ENCODE measurements at regions not wholly inside any gene's neighbourhood (a gene's known extent, or its start where the extent isn't known, plus 50 kb on each side); places are given as distances from the start of the nearest gene placed in this dataset.
"Not testable (repeated sequence)": the region's sequence is repeated elsewhere in the genome, so short reads cannot be mapped to it uniquely, and the experiment has no call there.

GRCh38 chr11:37474889-37475288 lies 876.9 kb upstream of the RAG2 start:
- DNase-seq = no peak

GRCh38 chr11:37468344-37468743 lies 870.3 kb upstream of the RAG2 start:
- DNase-seq = no peak

GRCh38 chr11:37465221-37465620 lies 867.2 kb upstream of the RAG2 start:
- DNase-seq = no peak

GRCh38 chr11:37459456-37459855 lies 861.4 kb upstream of the RAG2 start:
- no peak for DNase-seq

GRCh38 chr11:37456746-37457145 lies 858.7 kb upstream of the RAG2 start:
- DNase-seq = no peak

GRCh38 chr11:37451903-37452302 lies 853.9 kb upstream of the RAG2 start:
- DNase-seq = no peak

GRCh38 chr11:37450613-37451012 lies 852.6 kb upstream of the RAG2 start:
- DNase-seq = no peak

- DNase-seq = no peak
Observed at GRCh38 chr11:37449146-37449545, 851.1 kb upstream of the RAG2 start.

- DNase-seq = no peak
Observed at GRCh38 chr11:37442576-37442975, 844.5 kb upstream of the RAG2 start.

GRCh38 chr11:37431633-37432230 lies 833.7 kb upstream of the RAG2 start:
- DNase-seq = not testable (repeated sequence)

GRCh38 chr11:37430966-37431632 lies 833.1 kb upstream of the RAG2 start:
- DNase-seq = not testable (repeated sequence)

- DNase-seq = no peak
Observed at GRCh38 chr11:37422511-37422910, 824.5 kb upstream of the RAG2 start.

- no peak for DNase-seq
Observed at GRCh38 chr11:37411289-37411688, 813.3 kb upstream of the RAG2 start.

- no peak for DNase-seq
Observed at GRCh38 chr11:37409124-37409523, 811.1 kb upstream of the RAG2 start.

- no peak for DNase-seq
Observed at GRCh38 chr11:37407461-37407860, 809.4 kb upstream of the RAG2 start.

- no peak for DNase-seq
Observed at GRCh38 chr11:37406651-37407050, 808.6 kb upstream of the RAG2 start.

- DNase-seq = no peak
Observed at GRCh38 chr11:37404231-37404630, 806.2 kb upstream of the RAG2 start.

- no peak for DNase-seq
Observed at GRCh38 chr11:37402663-37403062, 804.6 kb upstream of the RAG2 start.

GRCh38 chr11:37394236-37394870 lies 796.3 kb upstream of the RAG2 start:
- no peak for DNase-seq

- no peak for DNase-seq
Observed at GRCh38 chr11:37391615-37392014, 793.6 kb upstream of the RAG2 start.

- DNase-seq = no peak
Observed at GRCh38 chr11:37390576-37391083, 792.6 kb upstream of the RAG2 start.

GRCh38 chr11:37378958-37379357 lies 780.9 kb upstream of the RAG2 start:
- DNase-seq = no peak

GRCh38 chr11:37372667-37373066 lies 774.6 kb upstream of the RAG2 start:
- no peak for DNase-seq

- no peak for DNase-seq
Observed at GRCh38 chr11:37371346-37371970, 773.4 kb upstream of the RAG2 start.

Data from CD4-positive, alpha-beta T cell treated with Interleukin-17A for 1 hour (primary cell).